K562 (cell line): ENCODE measurements at regions not wholly inside any gene's neighbourhood (a gene's known extent, or its start where the extent isn't known, plus 50 kb on each side); places are given as distances from the start of the nearest gene placed in this dataset.

ENCODE experiments used
- ATAC-seq: fragments of 200-7000 bp; cut with Tn5 transposase; 3 replicates; pipeline ENCODE4 v1.9.1; 2020; ENCODE audit warnings: moderate library complexity
- BruUV-seq: library from RNA; stranded (reverse); fragments of 400-500 nt; replicated peaks from 2 replicates; lab custom pipeline; 2021; lab: Mats Ljungman, UMichigan
- CTCF ChIA-PET: fragments of 300-600 bp; formaldehyde crosslinking; extraction: SDS; loops from one replicate; lab custom pipeline; 2021; ENCODE audit warnings: low intra/inter-chr PET ratio; lab: Yijun Ruan, JAX
- POLR2A ChIA-PET: fragments of 300-600, 350-650 bp; sonication (Branson Sonifier 250); formaldehyde crosslinking; extraction: SDS; loops from one replicate; lab custom pipeline; 2021; ENCODE audit warnings: antibody characterized with exemption, inconsistent platforms; lab: Yijun Ruan, JAX
- DNase-seq, 4 experiments: peaks; one replicate each; pipeline versions ENCODE4 v3.0.0 to v3.0.0-alpha.2; 2011 to 2018; ENCODE audit warnings: low spot score in 3 of 4, mixed read lengths in 3 of 4; ENCODE audit errors: extremely low read depth in 1 of 4
- FAIRE-seq: peaks from 2 replicates; lab custom pipeline; 2011; peaks lifted over from hg19 to GRCh38; lab: Jason Lieb, UNC
- H2AFZ ChIP-seq: 2 replicates; pipeline ENCODE4 v1.6.0; 2011; ENCODE audit warnings: low read depth, low read length, control low read depth, inconsistent platforms
- H3K27ac ChIP-seq: fragments of 200-600 bp; 3 replicates; pipeline ENCODE4 v1.8.0; 2011; ENCODE audit warnings: low read depth, mild to moderate bottlenecking, control low read depth, inconsistent platforms, low read length, moderate library complexity, mixed read lengths; ENCODE audit errors: extremely low read depth
- H3K27me3 ChIP-seq, 2 experiments: fragments of 300-600 bp in 1 of 2; 2 replicates in 1 of 2; 3 replicates in 1 of 2; pipeline versions ENCODE4 v1.6.0 to v1.8.0; 2011; ENCODE audit warnings: inconsistent platforms in 2 of 2, low read length in 2 of 2, mild to moderate bottlenecking in 1 of 2, mixed read lengths in 1 of 2, moderate library complexity in 1 of 2; ENCODE audit not compliant: control insufficient read depth in 2 of 2, insufficient read depth in 2 of 2
- H3K36me3 ChIP-seq: fragments of 300-600 bp; 3 replicates; pipeline ENCODE4 v1.8.0; 2011; ENCODE audit warnings: mild to moderate bottlenecking, low read length, inconsistent platforms; ENCODE audit not compliant: control insufficient read depth, insufficient read depth
- H3K4me1 ChIP-seq, 2 experiments: fragments of 200-600 bp in 1 of 2; replicated peaks in 1 of 2; 2 replicates in 1 of 2; 3 replicates in 1 of 2; pipeline versions ENCODE4 v1.5.1 to v1.8.0; 2011; ENCODE audit warnings: inconsistent platforms in 2 of 2, low read length in 2 of 2, mild to moderate bottlenecking in 1 of 2, mixed read lengths in 1 of 2, moderate library complexity in 1 of 2; ENCODE audit not compliant: control insufficient read depth in 2 of 2, insufficient read depth in 2 of 2
- H3K4me2 ChIP-seq: 2 replicates; pipeline ENCODE4 v1.6.1; 2011; ENCODE audit warnings: low read length, control low read depth, inconsistent platforms, mixed read lengths; ENCODE audit not compliant: insufficient read depth
- H3K4me3 ChIP-seq: fragments of 200-600 bp; sonication (generic), shearing (Covaris generic); 2 replicates; pipeline ENCODE4 v1.5.1; 2016; ENCODE audit warnings: control low read depth, inconsistent platforms
- H3K79me2 ChIP-seq: fragments of 200-600 bp; 3 replicates; pipeline ENCODE4 v1.8.0; 2011; ENCODE audit warnings: low read length, inconsistent platforms; ENCODE audit not compliant: control insufficient read depth, insufficient read depth
- H3K9ac ChIP-seq, 2 experiments: 2 replicates each; pipeline versions ENCODE4 v1.6.0 to v1.6.1; 2011; ENCODE audit warnings: low read depth in 2 of 2, low read length in 2 of 2, control low read depth in 1 of 2, inconsistent platforms in 1 of 2, mild to moderate bottlenecking in 1 of 2, mixed read lengths in 1 of 2; ENCODE audit not compliant: insufficient read depth in 1 of 2
- H3K9me1 ChIP-seq: one replicate; pipeline ENCODE4 v1.6.0; 2011; ENCODE audit warnings: inconsistent platforms, mild to moderate bottlenecking, low read length, moderate library complexity; ENCODE audit not compliant: control insufficient read depth, insufficient read depth
- H3K9me3 ChIP-seq: replicated peaks from 2 replicates; pipeline ENCODE4 v1.5.1; 2011; ENCODE audit warnings: low read depth, low read length, inconsistent platforms; ENCODE audit not compliant: control insufficient read depth, insufficient read depth
- H4K20me1 ChIP-seq: replicated peaks from 2 replicates; pipeline ENCODE4 v1.6.1; 2011; ENCODE audit warnings: low read length, inconsistent platforms, mixed read lengths; ENCODE audit not compliant: control insufficient read depth, insufficient read depth
- ATF1 ChIP-seq, 2 experiments: fragments of 450-650 bp in 1 of 2; IDR thresholded peaks; 2 replicates each; pipeline ENCODE4 v1.6.1; 2016; ENCODE audit warnings: missing compliant biosample characterization in 1 of 2, missing genetic modification characterization in 1 of 2
- BMI1 ChIP-seq: fragments of 150-350 bp; IDR thresholded peaks from 2 replicates; pipeline ENCODE4 v1.6.1; 2014; ENCODE audit warnings: low read length
- CAMTA2 ChIP-seq: fragments of 250-450 bp; sonication (Bioruptor Pico); conservative IDR thresholded peaks from 2 replicates; pipeline ENCODE4 v1.5.1; 2022
- CCNT2 ChIP-seq: IDR thresholded peaks from 2 replicates; pipeline ENCODE4 v1.6.1; 2011; ENCODE audit warnings: borderline replicate concordance, low read depth, mild to moderate bottlenecking, moderate library complexity, mixed read lengths, low read length; ENCODE audit not compliant: insufficient read length; ENCODE audit errors: extremely low read depth
- EHMT2 ChIP-seq: fragments of 450-650 bp; IDR thresholded peaks from 2 replicates; pipeline ENCODE4 v1.6.1; 2018; ENCODE audit warnings: antibody characterized with exemption
- GABPA ChIP-seq: fragments of 200-800 bp; sonication (Bioruptor generic); conservative IDR thresholded peaks from 2 replicates; pipeline ENCODE4 v1.6.1; 2016; ENCODE audit warnings: low read depth, missing genetic modification characterization, missing compliant biosample characterization
- HDAC1 ChIP-seq, 2 experiments: fragments of 450-650 bp; IDR thresholded peaks; 2 replicates each; pipeline ENCODE4 v1.6.1; 2016 to 2017; ENCODE audit warnings: inconsistent platforms in 1 of 2, mild to moderate bottlenecking in 1 of 2, moderate library complexity in 1 of 2
- HMG20B ChIP-seq: fragments of 250-450 bp; sonication (Bioruptor Pico); IDR thresholded peaks from 2 replicates; pipeline ENCODE4 v1.5.0; 2021; ENCODE audit warnings: mild to moderate bottlenecking
- KAT7 ChIP-seq: sonication (generic); formaldehyde crosslinking; IDR thresholded peaks from 2 replicates; pipeline ENCODE4 v1.8.0; 2022; ENCODE audit warnings: missing genetic modification reagents, mild to moderate bottlenecking, borderline replicate concordance
- KDM2B ChIP-seq: fragments of 250-450 bp; sonication (Bioruptor Pico); IDR thresholded peaks from 2 replicates; pipeline ENCODE4 v1.8.0; 2021; ENCODE audit warnings: mild to moderate bottlenecking, moderate library complexity
- PHF20 ChIP-seq: fragments of 450-650 bp; IDR thresholded peaks from 2 replicates; pipeline ENCODE4 v1.6.1; 2018; ENCODE audit not compliant: partially characterized antibody
- PYGO2 ChIP-seq: fragments of 450-650 bp; IDR thresholded peaks from 2 replicates; pipeline ENCODE4 v1.6.1; 2016; ENCODE audit warnings: mild to moderate bottlenecking, missing genetic modification characterization, moderate library complexity, missing compliant biosample characterization
- SMARCA4 ChIP-seq: fragments of 450-650 bp; IDR thresholded peaks from 2 replicates; pipeline ENCODE4 v1.6.1; 2016
- ZNF253 ChIP-seq: fragments of 250-450 bp; sonication (Bioruptor Pico); conservative IDR thresholded peaks from 2 replicates; pipeline ENCODE4 v1.6.1; 2021; ENCODE audit warnings: mild to moderate bottlenecking
- WGBS: fragments of 100-300 bp; shearing (Covaris generic); methylation state at CpG from one replicate; pipeline ENCODE4 v1.1.6; 2016; ENCODE audit warnings: low coverage, mixed read lengths; ENCODE audit not compliant: insufficient coverage; ENCODE audit errors: missing lambda C conversion rate; 5-methylcytosine and 5-hydroxymethylcytosine counted together
- in situ Hi-C: fragments of 300-500 bp; cut with MboI; formaldehyde crosslinking; loops from 4 replicates; pipeline ENCODE4 v1.15.0; 2018; ENCODE audit warnings: inconsistent platforms, mixed read lengths
- intact Hi-C: fragments of 100-400 bp; cut with micrococcal nuclease; formaldehyde crosslinking; loops from 2 replicates; pipeline ENCODE4 v1.14.2; 2022

GRCh38 chr1:98045767-98046641 lies 125.2 kb upstream of the DPYD start:
- intact Hi-C loops, result no loop called here
- FAIRE-seq (no peak), ATAC-seq (no peak), DNase-seq (no peak)
- H3K27me3 ChIP-seq, result no peaks in the 10 kb centered on the region
- no TSS peak for BruUV-seq
- in situ Hi-C loops, result no loop called here
- no peaks in the 10 kb centered on the region for H3K36me3 ChIP-seq
- no peak overlapping the region for H3K27ac ChIP-seq
- H3K4me3 ChIP-seq, result no peak overlapping the region
- H3K9me1 ChIP-seq, result no peaks in the 10 kb centered on the region
- no peaks in the 10 kb centered on the region for H4K20me1 ChIP-seq
- H3K4me1 ChIP-seq, result no peaks in the 10 kb centered on the region
- no peak overlapping the region for H3K9ac ChIP-seq
- TF ChIP-seq ZNF253 (no peak), GABPA (tag) (no peak), HMG20B (CRISPR knock-in tag) (no peak), KAT7 (CRISPR knock-in tag) (no peak)
- WGBS, result 13% methylated on average over 15 of the region's 51 CpGs
- ChIA-PET POLR2A (no interaction called here), CTCF (no interaction called here)
- H2AFZ ChIP-seq, result no peak overlapping the region
- no peaks in the 10 kb centered on the region for H3K9me3 ChIP-seq
- no peaks in the 10 kb centered on the region for H3K79me2 ChIP-seq
- H3K4me2 ChIP-seq, result no peak overlapping the region

- Histone ChIP-seq H3K9me3 (no peaks in the 10 kb centered on the region), H2AFZ (no peak overlapping the region), H3K27ac (no peak overlapping the region), H3K9ac (no peak overlapping the region), H3K9me1 (no peaks in the 10 kb centered on the region), H3K4me2 (no peak overlapping the region), H3K79me2 (no peaks in the 10 kb centered on the region), H4K20me1 (no peaks in the 10 kb centered on the region), H3K27me3 (no peaks in the 10 kb centered on the region), H3K4me1 (no peaks in the 10 kb centered on the region), H3K4me3 (no peak overlapping the region), H3K36me3 (no peaks in the 10 kb centered on the region)
- in situ Hi-C loops (no loop called here), intact Hi-C loops (no loop called here)
- no peak for FAIRE-seq
- CTCF ChIA-PET, result no interaction called here
- no peak for ATAC-seq
- TF ChIP-seq KDM2B (CRISPR knock-in tag) (no peak), EHMT2 (no peak), ATF1 (CRISPR knock-in tag; IDR thresholded peaks at IDR 0.05) (no peak), ATF1 (tag; IDR thresholded peaks at IDR 0.05) (no peak), HDAC1 (IDR thresholded peaks at IDR 0.05) (no peak), PYGO2 (tag) (no peak), BMI1 (no peak), PHF20 (no peak), SMARCA4 (no peak), CCNT2 (no peak), CAMTA2 (CRISPR knock-in tag) (no peak)
- 6% methylated on average over 12 of the region's 48 CpGs for WGBS
- BruUV-seq, result no TSS peak
- POLR2A ChIA-PET, result no interaction called here
- DNase-seq, result no peak
Measured at GRCh38 chr1:98045211-98045766, 124.5 kb upstream of the DPYD start.
